GM23338 (cell line): ENCODE measurements at regions not wholly inside any gene's neighbourhood (a gene's known extent, or its start where the extent isn't known, plus 50 kb on each side); places are given as distances from the start of the nearest gene placed in this dataset.

Experiments used
- ATAC-seq: fragments of 200-7000 bp; cut with Tn5 transposase; 3 replicates; pipeline ENCODE4 v1.9.1; 2020
- DNase-seq: peaks from one replicate; pipeline ENCODE4 v3.0.0-alpha.2; 2015; ENCODE audit warnings: low spot score
- H2AFZ ChIP-seq: fragments of 200-600 bp; sonication (generic); 2 replicates; pipeline ENCODE4 v1.8.0; 2016; ENCODE audit warnings: antibody characterized with exemption, mild to moderate bottlenecking, moderate library complexity
- H3F3A ChIP-seq: fragments of 200-600 bp; sonication (generic); replicated peaks from 2 replicates; pipeline ENCODE4 v1.8.0; 2017; ENCODE audit warnings: antibody characterized with exemption, mixed run types, low read depth
- H3K27ac ChIP-seq: fragments of 200-600 bp; sonication (generic); 2 replicates; pipeline ENCODE4 v1.6.1; 2016; ENCODE audit warnings: low read depth
- H3K27me3 ChIP-seq: fragments of 200-600 bp; sonication (generic); 2 replicates; pipeline ENCODE4 v1.8.0; 2016; ENCODE audit warnings: mild to moderate bottlenecking, mixed run types, moderate library complexity; ENCODE audit not compliant: insufficient read depth
- H3K36me3 ChIP-seq: fragments of 200-600 bp; sonication (generic); 2 replicates; pipeline ENCODE4 v1.8.0; 2016; ENCODE audit warnings: mild to moderate bottlenecking; ENCODE audit not compliant: insufficient read depth
- H3K4me1 ChIP-seq: fragments of 200-600 bp; sonication (generic); 2 replicates; pipeline ENCODE4 v1.8.0; 2016; ENCODE audit warnings: mild to moderate bottlenecking, moderate library complexity; ENCODE audit not compliant: insufficient read depth
- H3K4me2 ChIP-seq: fragments of 200-600 bp; sonication (generic); 2 replicates; pipeline ENCODE4 v1.7.1; 2017; ENCODE audit warnings: mixed run types
- H3K4me3 ChIP-seq: fragments of 200-600 bp; sonication (generic); 2 replicates; pipeline ENCODE4 v1.6.1; 2016; ENCODE audit warnings: mixed run types
- H3K79me2 ChIP-seq: fragments of 200-600 bp; sonication (generic); replicated peaks from 2 replicates; pipeline ENCODE4 v1.8.0; 2017; ENCODE audit warnings: mild to moderate bottlenecking; ENCODE audit not compliant: insufficient read depth
- H3K9me2 ChIP-seq: fragments of 200-600 bp; sonication (generic); 2 replicates; pipeline ENCODE4 v1.8.0; 2017; ENCODE audit not compliant: insufficient read depth
- H4K20me1 ChIP-seq: fragments of 200-600 bp; sonication (generic); replicated peaks from 2 replicates; pipeline ENCODE4 v1.8.0; 2017; ENCODE audit warnings: mild to moderate bottlenecking; ENCODE audit not compliant: insufficient read depth
- H3K27ac Mint-ChIP-seq: 2 replicates; pipeline ENCODE4 v1.8.0; 2020; ENCODE audit warnings: inconsistent platforms, mild to moderate bottlenecking, moderate library complexity, mixed read lengths
- H3K27me3 Mint-ChIP-seq: 3 replicates; pipeline ENCODE4 v1.8.0; 2022; ENCODE audit warnings: low read depth, mild to moderate bottlenecking, moderate library complexity, mixed read lengths, inconsistent platforms; ENCODE audit not compliant: insufficient read depth, poor library complexity
- H3K36me3 Mint-ChIP-seq: 3 replicates; pipeline ENCODE4 v1.8.0; 2021; ENCODE audit warnings: low read depth, mild to moderate bottlenecking, inconsistent platforms, moderate library complexity, mixed read lengths
- H3K4me1 Mint-ChIP-seq: 3 replicates; pipeline ENCODE4 v1.8.0; 2020; ENCODE audit warnings: mild to moderate bottlenecking, inconsistent platforms, mixed read lengths
- H3K4me3 Mint-ChIP-seq: 3 replicates; pipeline ENCODE4 v1.8.0; 2021; ENCODE audit warnings: moderate library complexity, mild to moderate bottlenecking, inconsistent platforms, mixed read lengths
- H3K9me3 Mint-ChIP-seq: 3 replicates; pipeline ENCODE4 v1.8.0; 2020; ENCODE audit warnings: moderate library complexity, mild to moderate bottlenecking, inconsistent platforms, mixed read lengths
- CREB1 ChIP-seq: fragments of 250-450 bp; sonication (Bioruptor Pico); IDR thresholded peaks from 2 replicates; pipeline ENCODE4 v1.5.0; 2020; ENCODE audit warnings: low read depth, mild to moderate bottlenecking, moderate library complexity
- CTCF ChIP-seq, 2 experiments: fragments of 200-600 bp in 1 of 2; sonication (generic) in 1 of 2; conservative IDR thresholded peaks; 2 replicates each; pipeline versions ENCODE4 v1.5.1 to v1.6.1; 2016 to 2017; ENCODE audit warnings: antibody characterized with exemption in 2 of 2, low read depth in 2 of 2, mild to moderate bottlenecking in 2 of 2, moderate library complexity in 1 of 2
- ETS1 ChIP-seq: IDR thresholded peaks from 2 replicates; pipeline ENCODE4 v1.6.1; 2016; ENCODE audit warnings: antibody characterized with exemption
- JUNB ChIP-seq: IDR thresholded peaks from one replicate; pipeline ENCODE4 v1.6.1; 2016; ENCODE audit warnings: antibody characterized with exemption; ENCODE audit not compliant: unreplicated experiment
- POLR2AphosphoS5 ChIP-seq: IDR thresholded peaks from 2 replicates; pipeline ENCODE4 v1.6.1; 2016; ENCODE audit warnings: antibody characterized with exemption, low read depth
- REST ChIP-seq: IDR thresholded peaks from one replicate; pipeline ENCODE4 v1.6.1; 2018; ENCODE audit warnings: antibody characterized with exemption; ENCODE audit not compliant: unreplicated experiment
- ZNF114 ChIP-seq: fragments of 250-450 bp; sonication (Bioruptor Pico); IDR thresholded peaks from 2 replicates; pipeline ENCODE4 v1.5.0; 2020; ENCODE audit warnings: mild to moderate bottlenecking, moderate library complexity
- ZNF331 ChIP-seq: fragments of 250-450 bp; sonication (Bioruptor Pico); IDR thresholded peaks from 2 replicates; pipeline ENCODE4 v1.5.0; 2020; ENCODE audit warnings: low read depth, mild to moderate bottlenecking, moderate library complexity
- TF ChIP-seq, protein P1 (sequence below): fragments of 250-450 bp; sonication (Bioruptor Pico); IDR thresholded peaks from 2 replicates; pipeline ENCODE4 v1.5.0; 2020; ENCODE audit warnings: mild to moderate bottlenecking, moderate library complexity

DNA sequence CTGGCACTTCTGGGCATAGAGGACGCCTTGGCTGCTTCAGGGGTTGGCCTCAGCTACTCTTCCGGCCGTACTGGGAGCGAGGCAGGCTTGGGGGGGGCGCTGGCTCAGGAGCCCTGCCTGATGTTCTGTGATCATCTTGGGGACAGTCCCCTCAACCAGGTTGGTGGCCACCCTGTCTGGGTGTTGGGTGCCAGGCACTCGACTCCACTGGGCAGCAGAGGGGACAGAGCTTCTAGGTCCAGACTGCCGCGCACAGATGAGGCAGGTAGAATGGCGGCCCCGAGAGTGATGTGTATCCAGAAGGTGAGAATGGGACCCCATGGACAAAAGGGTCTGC, 84.9 kb downstream of the ASB1 start:
- Histone ChIP-seq H2AFZ (no peak overlapping the region), H3K9me2 (peaks cover 4% of the 10 kb centered on the region; the same call in 1 of the 2 replicates), H3F3A (no peaks in the 10 kb centered on the region), H3K4me3 (no peak overlapping the region), H3K4me2 (no peak overlapping the region), H3K27me3 (no peaks in the 10 kb centered on the region), H3K27ac (no peak overlapping the region), H3K79me2 (no peaks in the 10 kb centered on the region), H3K4me1 (peaks cover 11% of the 10 kb centered on the region), H4K20me1 (no peaks in the 10 kb centered on the region), H3K36me3 (no peaks in the 10 kb centered on the region)
- H3K36me3 Mint-ChIP-seq: 0 out of 3 replicates have a peak, but pooled peaks cover 1% of the 10 kb centered on the region
- TF ChIP-seq ZNF331 (CRISPR knock-in tag): no peak
- no peak overlapping the region for H3K4me3 Mint-ChIP-seq
- H3K27ac Mint-ChIP-seq: no peak overlapping the region
- DNase-seq (no peak), ATAC-seq (no peak)
- H3K27me3 Mint-ChIP-seq: peaks cover 14% of the 10 kb centered on the region
- H3K9me3 Mint-ChIP-seq: peaks cover 2% of the 10 kb centered on the region; the same call in 1 of the 3 replicates
- H3K4me1 Mint-ChIP-seq: peaks cover 22% of the 10 kb centered on the region

GRCh38 chr2:238512247-238512867, 85.6 kb downstream of the ASB1 start:
- H3K4me3 Mint-ChIP-seq: no peak overlapping the region
- no peak for DNase-seq
- TF ChIP-seq JUNB: no peak
- TF ChIP-seq REST: no peak
- no peak for TF ChIP-seq POLR2AphosphoS5
- TF ChIP-seq ZNF114 (CRISPR knock-in tag): no peak
- TF ChIP-seq, protein P1, sequence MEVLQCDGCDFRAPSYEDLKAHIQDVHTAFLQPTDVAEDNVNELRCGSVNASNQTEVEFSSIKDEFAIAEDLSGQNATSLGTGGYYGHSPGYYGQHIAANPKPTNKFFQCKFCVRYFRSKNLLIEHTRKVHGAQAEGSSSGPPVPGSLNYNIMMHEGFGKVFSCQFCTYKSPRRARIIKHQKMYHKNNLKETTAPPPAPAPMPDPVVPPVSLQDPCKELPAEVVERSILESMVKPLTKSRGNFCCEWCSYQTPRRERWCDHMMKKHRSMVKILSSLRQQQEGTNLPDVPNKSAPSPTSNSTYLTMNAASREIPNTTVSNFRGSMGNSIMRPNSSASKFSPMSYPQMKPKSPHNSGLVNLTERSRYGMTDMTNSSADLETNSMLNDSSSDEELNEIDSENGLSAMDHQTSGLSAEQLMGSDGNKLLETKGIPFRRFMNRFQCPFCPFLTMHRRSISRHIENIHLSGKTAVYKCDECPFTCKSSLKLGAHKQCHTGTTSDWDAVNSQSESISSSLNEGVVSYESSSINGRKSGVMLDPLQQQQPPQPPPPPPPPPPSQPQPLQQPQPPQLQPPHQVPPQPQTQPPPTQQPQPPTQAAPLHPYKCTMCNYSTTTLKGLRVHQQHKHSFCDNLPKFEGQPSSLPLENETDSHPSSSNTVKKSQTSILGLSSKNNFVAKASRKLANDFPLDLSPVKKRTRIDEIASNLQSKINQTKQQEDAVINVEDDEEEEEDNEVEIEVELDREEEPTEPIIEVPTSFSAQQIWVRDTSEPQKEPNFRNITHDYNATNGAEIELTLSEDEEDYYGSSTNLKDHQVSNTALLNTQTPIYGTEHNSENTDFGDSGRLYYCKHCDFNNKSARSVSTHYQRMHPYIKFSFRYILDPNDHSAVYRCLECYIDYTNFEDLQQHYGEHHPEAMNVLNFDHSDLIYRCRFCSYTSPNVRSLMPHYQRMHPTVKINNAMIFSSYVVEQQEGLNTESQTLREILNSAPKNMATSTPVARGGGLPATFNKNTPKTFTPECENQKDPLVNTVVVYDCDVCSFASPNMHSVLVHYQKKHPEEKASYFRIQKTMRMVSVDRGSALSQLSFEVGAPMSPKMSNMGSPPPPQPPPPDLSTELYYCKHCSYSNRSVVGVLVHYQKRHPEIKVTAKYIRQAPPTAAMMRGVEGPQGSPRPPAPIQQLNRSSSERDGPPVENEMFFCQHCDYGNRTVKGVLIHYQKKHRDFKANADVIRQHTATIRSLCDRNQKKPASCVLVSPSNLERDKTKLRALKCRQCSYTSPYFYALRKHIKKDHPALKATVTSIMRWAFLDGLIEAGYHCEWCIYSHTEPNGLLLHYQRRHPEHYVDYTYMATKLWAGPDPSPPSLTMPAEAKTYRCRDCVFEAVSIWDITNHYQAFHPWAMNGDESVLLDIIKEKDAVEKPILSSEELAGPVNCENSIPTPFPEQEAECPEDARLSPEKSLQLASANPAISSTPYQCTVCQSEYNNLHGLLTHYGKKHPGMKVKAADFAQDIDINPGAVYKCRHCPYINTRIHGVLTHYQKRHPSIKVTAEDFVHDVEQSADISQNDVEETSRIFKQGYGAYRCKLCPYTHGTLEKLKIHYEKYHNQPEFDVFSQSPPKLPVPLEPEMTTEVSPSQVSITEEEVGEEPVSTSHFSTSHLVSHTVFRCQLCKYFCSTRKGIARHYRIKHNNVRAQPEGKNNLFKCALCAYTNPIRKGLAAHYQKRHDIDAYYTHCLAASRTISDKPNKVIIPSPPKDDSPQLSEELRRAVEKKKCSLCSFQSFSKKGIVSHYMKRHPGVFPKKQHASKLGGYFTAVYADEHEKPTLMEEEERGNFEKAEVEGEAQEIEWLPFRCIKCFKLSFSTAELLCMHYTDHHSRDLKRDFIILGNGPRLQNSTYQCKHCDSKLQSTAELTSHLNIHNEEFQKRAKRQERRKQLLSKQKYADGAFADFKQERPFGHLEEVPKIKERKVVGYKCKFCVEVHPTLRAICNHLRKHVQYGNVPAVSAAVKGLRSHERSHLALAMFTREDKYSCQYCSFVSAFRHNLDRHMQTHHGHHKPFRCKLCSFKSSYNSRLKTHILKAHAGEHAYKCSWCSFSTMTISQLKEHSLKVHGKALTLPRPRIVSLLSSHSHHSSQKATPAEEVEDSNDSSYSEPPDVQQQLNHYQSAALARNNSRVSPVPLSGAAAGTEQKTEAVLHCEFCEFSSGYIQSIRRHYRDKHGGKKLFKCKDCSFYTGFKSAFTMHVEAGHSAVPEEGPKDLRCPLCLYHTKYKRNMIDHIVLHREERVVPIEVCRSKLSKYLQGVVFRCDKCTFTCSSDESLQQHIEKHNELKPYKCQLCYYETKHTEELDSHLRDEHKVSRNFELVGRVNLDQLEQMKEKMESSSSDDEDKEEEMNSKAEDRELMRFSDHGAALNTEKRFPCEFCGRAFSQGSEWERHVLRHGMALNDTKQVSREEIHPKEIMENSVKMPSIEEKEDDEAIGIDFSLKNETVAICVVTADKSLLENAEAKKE (CRISPR knock-in tag): no peak
- TF ChIP-seq CTCF (conservative IDR thresholded peaks at IDR 0.05; ENCODE audit: low read depth in 2 of 2): no peak
- TF ChIP-seq CREB1 (CRISPR knock-in tag): no peak
- no peak for TF ChIP-seq ETS1

More at GRCh38 chr2:238512247-238512867, 85.6 kb downstream of the ASB1 start:
- Histone ChIP-seq H3K27ac (no peak overlapping the region), H3K4me1 (peaks cover 11% of the 10 kb centered on the region), H3K4me2 (no peak overlapping the region), H3F3A (no peaks in the 10 kb centered on the region), H3K4me3 (no peak overlapping the region), H3K79me2 (no peaks in the 10 kb centered on the region), H3K36me3 (no peaks in the 10 kb centered on the region), H3K9me2 (peaks cover 4% of the 10 kb centered on the region; the same call in 1 of the 2 replicates), H3K27me3 (no peaks in the 10 kb centered on the region), H4K20me1 (no peaks in the 10 kb centered on the region), H2AFZ (no peak overlapping the region)
- H3K4me1 Mint-ChIP-seq: peaks cover 22% of the 10 kb centered on the region
- no peak overlapping the region for H3K27ac Mint-ChIP-seq
- H3K9me3 Mint-ChIP-seq: peaks cover 6% of the 10 kb centered on the region; the same call in 1 of the 3 replicates
- no peak for ATAC-seq
- H3K36me3 Mint-ChIP-seq: 0 out of 3 replicates have a peak, but pooled peaks cover 3% of the 10 kb centered on the region
- peaks cover 16% of the 10 kb centered on the region for H3K27me3 Mint-ChIP-seq
